Tibial nerve (tissue), 4 donors: ENCODE measurements at regions not wholly inside any gene's neighbourhood (a gene's known extent, or its start where the extent isn't known, plus 50 kb on each side); places are given as distances from the start of the nearest gene placed in this dataset.
A peak's percentile ranks its signal among the peaks of the same experiment; 100 is the strongest.

Experiments
- DNase-seq, 2 donors: peaks; one replicate each; pipeline ENCODE4 v3.0.0-alpha.2; 2019; ENCODE audit warnings: low spot score in 2 of 2
- H3K27ac ChIP-seq, 4 donors: fragments of 200-600 bp; sonication (generic) in 3 of 4; one replicate each; pipeline ENCODE4 v1.5.1; 2017 to 2019; ENCODE audit warnings: mild to moderate bottlenecking in 1 of 4
- H3K27me3 ChIP-seq, 2 donors: fragments of 200-600 bp; sonication (generic) in 1 of 2; one replicate each; pipeline versions ENCODE4 v1.5.1 to v1.6.0; 2017 to 2019
- H3K36me3 ChIP-seq, 3 donors: fragments of 200-600 bp; sonication (generic); one replicate each; pipeline ENCODE4 v1.5.1; 2018 to 2019
- H3K4me1 ChIP-seq, 4 donors: fragments of 200-600 bp; sonication (generic) in 3 of 4; one replicate each; pipeline ENCODE4 v1.5.1; 2017 to 2019
- H3K4me3 ChIP-seq, 4 donors: fragments of 200-600 bp; sonication (generic) in 3 of 4; one replicate each; pipeline ENCODE4 v1.5.1; 2017 to 2019; ENCODE audit warnings: mild to moderate bottlenecking in 1 of 4, moderate library complexity in 1 of 4
- H3K9me3 ChIP-seq, 4 donors: fragments of 200-600 bp; sonication (generic) in 3 of 4; one replicate each; pipeline ENCODE4 v1.5.1; 2017 to 2019
- CTCF ChIP-seq, 5 experiments: fragments of 200-600 bp in 3 of 5; fragments of 450-650 bp in 2 of 5; sonication (generic) in 3 of 5; IDR thresholded peaks; one replicate each; pipeline ENCODE4 v1.5.1; 2016 to 2019; ENCODE audit warnings: antibody characterized with exemption in 5 of 5, mild to moderate bottlenecking in 3 of 5, moderate library complexity in 2 of 5
- EP300 ChIP-seq, 2 donors: sonication (generic); formaldehyde crosslinking; IDR thresholded peaks; one replicate each; pipeline ENCODE4 v1.6.1; 2017; ENCODE audit warnings: antibody characterized with exemption in 2 of 2, mild to moderate bottlenecking in 1 of 2
- POLR2A ChIP-seq, 2 donors: fragments of 450-650 bp; IDR thresholded peaks; one replicate each; pipeline ENCODE4 v1.6.1; 2017; ENCODE audit warnings: antibody characterized with exemption in 2 of 2, mild to moderate bottlenecking in 2 of 2, moderate library complexity in 2 of 2
- WGBS, 2 donors: methylation state at CpG; one replicate each; pipeline ENCODE4 v1.1.5; 2018; 5-methylcytosine and 5-hydroxymethylcytosine counted together

GRCh38 chr7:50953820-50954219, 171.1 kb upstream of the GRB10 start:
- H3K4me3 ChIP-seq, result no peak overlapping the region
- no peaks in the 10 kb centered on the region for H3K27me3 ChIP-seq
- WGBS, 2 donors, result 33 to 41% methylated on average over 3 of the region's 3 CpGs
- TF ChIP-seq EP300 (IDR thresholded peaks at IDR 0.05), result no peak
- no peak for TF ChIP-seq CTCF (IDR thresholded peaks at IDR 0.05)
- no peak for TF ChIP-seq POLR2A (IDR thresholded peaks at IDR 0.05)
- peak overlapping the region in 1 of 4 donors; percentile 43 for H3K27ac ChIP-seq
- no peak for DNase-seq
- H3K4me1 ChIP-seq, result peaks cover 0 to 8% (median 0%) of the 10 kb centered on the region in 4 donors
- H3K9me3 ChIP-seq, result peaks cover 0 to 25% (median 4%) of the 10 kb centered on the region in 4 donors
- no peaks in the 10 kb centered on the region for H3K36me3 ChIP-seq

GRCh38 chr7:50953303-50953702, 170.6 kb upstream of the GRB10 start:
- 61 to 73% methylated on average over 6 of the region's 6 CpGs for WGBS, 2 donors
- peaks cover 0 to 29% (median 6%) of the 10 kb centered on the region in 4 donors for H3K9me3 ChIP-seq
- TF ChIP-seq CTCF (IDR thresholded peaks at IDR 0.05), result no peak
- peak in 1 of 2 donors; percentile 57 for TF ChIP-seq EP300 (IDR thresholded peaks at IDR 0.05)
- TF ChIP-seq POLR2A (IDR thresholded peaks at IDR 0.05), result no peak
- peaks cover 0 to 8% (median 0%) of the 10 kb centered on the region in 4 donors for H3K4me1 ChIP-seq
- H3K36me3 ChIP-seq, result no peaks in the 10 kb centered on the region
- peak in 1 of 2 donors; percentile 11 for DNase-seq
- peak overlapping the region in 2 of 4 donors; percentile 37 to 43 for H3K27ac ChIP-seq
- no peak overlapping the region for H3K4me3 ChIP-seq
- H3K27me3 ChIP-seq, result no peaks in the 10 kb centered on the region

GRCh38 chr7:50952544-50952943, 169.8 kb upstream of the GRB10 start:
- 67 to 84% methylated on average over 3 of the region's 3 CpGs for WGBS, 2 donors
- Histone ChIP-seq H3K27ac (peak overlapping the region in 1 of 4 donors; percentile 37), H3K4me3 (no peak overlapping the region), H3K4me1 (peaks cover 0 to 8% (median 0%) of the 10 kb centered on the region in 4 donors), H3K36me3 (no peaks in the 10 kb centered on the region), H3K27me3 (no peaks in the 10 kb centered on the region), H3K9me3 (peaks cover 0 to 36% (median 6%) of the 10 kb centered on the region in 4 donors)
- no peak for DNase-seq
- TF ChIP-seq POLR2A (IDR thresholded peaks at IDR 0.05) (no peak), CTCF (IDR thresholded peaks at IDR 0.05) (no peak), EP300 (IDR thresholded peaks at IDR 0.05) (no peak)

- no peak for DNase-seq
- Histone ChIP-seq H3K27me3 (no peaks in the 10 kb centered on the region), H3K4me1 (peaks cover 0 to 8% (median 0%) of the 10 kb centered on the region in 4 donors), H3K9me3 (peaks cover 0 to 39% (median 6%) of the 10 kb centered on the region in 4 donors), H3K27ac (no peak overlapping the region), H3K4me3 (no peak overlapping the region), H3K36me3 (no peaks in the 10 kb centered on the region)
- WGBS, 2 donors, result 84 to 96% methylated on average over 1 of the region's 1 CpG
- TF ChIP-seq EP300 (IDR thresholded peaks at IDR 0.05) (no peak), POLR2A (IDR thresholded peaks at IDR 0.05) (no peak), CTCF (IDR thresholded peaks at IDR 0.05) (no peak)
These were observed 169.4 kb upstream of the GRB10 start for GRCh38 chr7:50952120-50952519.

- Histone ChIP-seq H3K36me3 (no peaks in the 10 kb centered on the region), H3K4me3 (no peak overlapping the region), H3K27me3 (no peaks in the 10 kb centered on the region), H3K4me1 (no peaks in the 10 kb centered on the region), H3K9me3 (peaks cover 0 to 11% (median under 1%) of the 10 kb centered on the region in 4 donors), H3K27ac (no peak overlapping the region)
- no peak for DNase-seq
- WGBS, 2 donors, result 94 to 97% methylated on average over 2 of the region's 2 CpGs
- TF ChIP-seq POLR2A (IDR thresholded peaks at IDR 0.05) (no peak), EP300 (IDR thresholded peaks at IDR 0.05) (no peak), CTCF (IDR thresholded peaks at IDR 0.05) (no peak)
These were observed 160.8 kb upstream of the GRB10 start for GRCh38 chr7:50943482-50943881.
